Keratinocyte (primary cell): ENCODE measurements at regions not wholly inside any gene's neighbourhood (a gene's known extent, or its start where the extent isn't known, plus 50 kb on each side); places are given as distances from the start of the nearest gene placed in this dataset.

ENCODE experiments used
- DNase-seq: peaks from one replicate; pipeline ENCODE4 v3.0.0-alpha.2; 2011; ENCODE audit warnings: low read depth, missing footprints, low spot score
- FAIRE-seq: peaks from 2 replicates; lab custom pipeline; 2011; peaks lifted over from hg19 to GRCh38; lab: Jason Lieb, UNC
- H2AFZ ChIP-seq: 2 replicates; pipeline ENCODE4 v1.6.0; 2012; ENCODE audit warnings: low read length, control low read depth, inconsistent platforms; ENCODE audit not compliant: control insufficient read depth
- H3K27ac ChIP-seq: 2 replicates; pipeline ENCODE4 v1.5.1; 2011; ENCODE audit warnings: low read length; ENCODE audit not compliant: control insufficient read depth, insufficient read depth
- H3K27me3 ChIP-seq: 3 replicates; pipeline ENCODE4 v1.6.0; 2011; ENCODE audit warnings: low read length; ENCODE audit not compliant: control insufficient read depth, insufficient read depth; ENCODE audit errors: extremely low read depth
- H3K36me3 ChIP-seq, 2 experiments: 2 replicates in 1 of 2; 3 replicates in 1 of 2; pipeline ENCODE4 v1.5.1; 2011; ENCODE audit warnings: low read length in 2 of 2, mild to moderate bottlenecking in 1 of 2; ENCODE audit not compliant: control insufficient read depth in 2 of 2, insufficient read depth in 2 of 2; ENCODE audit errors: extremely low read depth in 1 of 2
- H3K4me1 ChIP-seq: 3 replicates; pipeline ENCODE4 v1.5.1; 2011; ENCODE audit warnings: low read length; ENCODE audit not compliant: control insufficient read depth, insufficient read depth; ENCODE audit errors: extremely low read depth
- H3K4me2 ChIP-seq: 3 replicates; pipeline ENCODE4 v1.6.0; 2011; ENCODE audit warnings: low read depth, low read length; ENCODE audit not compliant: control insufficient read depth, insufficient read depth; ENCODE audit errors: extremely low read depth
- H3K4me3 ChIP-seq, 3 experiments: fragments of 200-600 bp in 1 of 3; sonication (generic) in 1 of 3; 2 replicates in 2 of 3; 3 replicates in 1 of 3; pipeline ENCODE4 v1.5.1; 2011 to 2016; ENCODE audit warnings: low read length in 3 of 3, mild to moderate bottlenecking in 3 of 3, control low read depth in 2 of 3, inconsistent platforms in 1 of 3, low read depth in 1 of 3, mixed read lengths in 1 of 3, mixed run types in 1 of 3, moderate library complexity in 1 of 3; ENCODE audit not compliant: control insufficient read depth in 2 of 3, insufficient read depth in 2 of 3; ENCODE audit errors: extremely low read depth in 1 of 3
- H3K79me2 ChIP-seq: 2 replicates; pipeline ENCODE4 v1.6.0; 2012; ENCODE audit warnings: low read length; ENCODE audit not compliant: control insufficient read depth, insufficient read depth
- H3K9ac ChIP-seq: 3 replicates; pipeline ENCODE4 v1.6.0; 2011; ENCODE audit warnings: low read length; ENCODE audit not compliant: control insufficient read depth, insufficient read depth; ENCODE audit errors: extremely low read depth
- H3K9me1 ChIP-seq: 3 replicates; pipeline ENCODE4 v1.6.0; 2011; ENCODE audit warnings: low read length; ENCODE audit not compliant: control insufficient read depth, insufficient read depth; ENCODE audit errors: extremely low read depth
- H3K9me3 ChIP-seq: 2 replicates; pipeline ENCODE4 v1.5.1; 2012; ENCODE audit warnings: low read depth, low read length; ENCODE audit not compliant: control insufficient read depth
- H4K20me1 ChIP-seq: 3 replicates; pipeline ENCODE4 v1.6.0; 2011; ENCODE audit warnings: low read length; ENCODE audit not compliant: control insufficient read depth, insufficient read depth; ENCODE audit errors: extremely low read depth
- EZH2 ChIP-seq: IDR thresholded peaks from one replicate; pipeline ENCODE4 v1.6.1; 2012; ENCODE audit warnings: inconsistent platforms, mild to moderate bottlenecking, low read length, moderate library complexity
- dilution Hi-C: fragments of 300-500 bp; cut with MboI; formaldehyde crosslinking; loops from one replicate; pipeline ENCODE4 v1.7.0; 2020; ENCODE audit warnings: low sequenced_read_pairs; ENCODE audit not compliant: extremely low pct_ligation_motif_present
- TF ChIP-seq, protein P1 (sequence below), 3 experiments: IDR thresholded peaks in 1 of 3; conservative IDR thresholded peaks in 1 of 3; optimal IDR thresholded peaks in 1 of 3; 2 replicates in 2 of 3; 3 replicates in 1 of 3; pipeline versions ENCODE3 to v1.5.1; 2011; ENCODE audit warnings: low read length in 3 of 3, mild to moderate bottlenecking in 3 of 3, moderate library complexity in 2 of 3, control low read depth in 1 of 3, inconsistent platforms in 1 of 3; ENCODE audit not compliant: insufficient read depth in 2 of 3; ENCODE audit errors: extremely low read depth in 1 of 3

DNA sequence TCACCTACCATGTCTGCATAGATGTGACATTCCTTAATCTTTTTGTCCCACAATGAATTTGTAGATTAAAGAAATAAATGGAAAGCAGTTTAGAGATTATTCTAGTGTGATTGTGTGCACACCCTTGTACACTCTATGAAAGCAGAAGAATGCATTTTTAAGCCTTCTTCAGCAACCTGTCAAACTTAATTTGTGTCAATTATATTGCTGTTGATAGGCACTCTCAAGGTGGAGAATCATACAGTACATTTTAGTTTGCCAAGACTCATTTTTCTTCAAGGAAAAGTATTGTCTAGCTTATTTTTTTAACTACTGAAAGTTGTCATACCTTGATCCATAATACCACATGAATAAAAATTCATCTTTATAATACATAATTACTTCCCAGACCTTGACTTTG is 1898.9 kb downstream of the OLFM4 start:
- H3K36me3 ChIP-seq: no peaks in the 10 kb centered on the region

DNA sequence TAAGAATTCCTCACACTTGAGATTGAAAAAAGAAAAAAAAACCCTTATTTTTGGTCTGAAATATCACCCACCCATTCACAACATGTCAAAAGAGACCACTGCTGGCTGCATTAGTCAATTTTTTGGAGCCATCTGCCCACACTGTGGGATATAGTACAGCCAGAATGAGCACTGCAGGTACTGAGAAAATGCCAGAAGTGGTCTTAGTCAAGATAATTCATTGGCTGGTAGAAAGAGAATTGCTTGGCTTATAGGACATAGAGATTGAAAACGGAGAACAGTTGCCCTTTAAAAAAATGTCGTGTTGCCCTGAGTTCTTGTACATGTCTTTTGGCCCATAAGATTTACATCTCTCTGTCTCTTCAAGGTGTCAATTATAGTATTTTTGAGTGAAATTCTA is 1899.5 kb downstream of the OLFM4 start:
- Histone ChIP-seq H3K36me3 (no peaks in the 10 kb centered on the region), H4K20me1 (no peaks in the 10 kb centered on the region), H3K79me2 (no peaks in the 10 kb centered on the region), H2AFZ (no peak overlapping the region), H3K9ac (no peak overlapping the region), H3K4me1 (no peaks in the 10 kb centered on the region), H3K27ac (no peak overlapping the region), H3K9me1 (no peaks in the 10 kb centered on the region), H3K27me3 (no peaks in the 10 kb centered on the region), H3K4me3 (no peak overlapping the region), H3K4me2 (no peak overlapping the region), H3K9me3 (no peaks in the 10 kb centered on the region)
- TF ChIP-seq, protein P1, sequence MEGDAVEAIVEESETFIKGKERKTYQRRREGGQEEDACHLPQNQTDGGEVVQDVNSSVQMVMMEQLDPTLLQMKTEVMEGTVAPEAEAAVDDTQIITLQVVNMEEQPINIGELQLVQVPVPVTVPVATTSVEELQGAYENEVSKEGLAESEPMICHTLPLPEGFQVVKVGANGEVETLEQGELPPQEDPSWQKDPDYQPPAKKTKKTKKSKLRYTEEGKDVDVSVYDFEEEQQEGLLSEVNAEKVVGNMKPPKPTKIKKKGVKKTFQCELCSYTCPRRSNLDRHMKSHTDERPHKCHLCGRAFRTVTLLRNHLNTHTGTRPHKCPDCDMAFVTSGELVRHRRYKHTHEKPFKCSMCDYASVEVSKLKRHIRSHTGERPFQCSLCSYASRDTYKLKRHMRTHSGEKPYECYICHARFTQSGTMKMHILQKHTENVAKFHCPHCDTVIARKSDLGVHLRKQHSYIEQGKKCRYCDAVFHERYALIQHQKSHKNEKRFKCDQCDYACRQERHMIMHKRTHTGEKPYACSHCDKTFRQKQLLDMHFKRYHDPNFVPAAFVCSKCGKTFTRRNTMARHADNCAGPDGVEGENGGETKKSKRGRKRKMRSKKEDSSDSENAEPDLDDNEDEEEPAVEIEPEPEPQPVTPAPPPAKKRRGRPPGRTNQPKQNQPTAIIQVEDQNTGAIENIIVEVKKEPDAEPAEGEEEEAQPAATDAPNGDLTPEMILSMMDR (optimal IDR thresholded peaks at IDR 0.05 in 1 of 3, IDR thresholded peaks at IDR 0.05 in 1 of 3, conservative IDR thresholded peaks at IDR 0.05 in 1 of 3; ENCODE audit: extremely low read depth in 1 of 3, insufficient read depth in 2 of 3, low read length in 3 of 3): no peak
- no peak for TF ChIP-seq EZH2
- FAIRE-seq (no peak), DNase-seq (no peak)
- dilution Hi-C loops: no loop called here

More for the DNA sequence above, 1898.9 kb downstream of the OLFM4 start:
- Histone ChIP-seq H4K20me1 (no peaks in the 10 kb centered on the region), H3K9ac (no peak overlapping the region), H3K9me3 (no peaks in the 10 kb centered on the region), H3K4me2 (no peak overlapping the region), H2AFZ (no peak overlapping the region), H3K4me1 (no peaks in the 10 kb centered on the region), H3K79me2 (no peaks in the 10 kb centered on the region), H3K27me3 (no peaks in the 10 kb centered on the region), H3K4me3 (no peak overlapping the region), H3K9me1 (no peaks in the 10 kb centered on the region), H3K27ac (no peak overlapping the region)
- TF ChIP-seq, protein P1 (optimal IDR thresholded peaks at IDR 0.05 in 1 of 3, IDR thresholded peaks at IDR 0.05 in 1 of 3, conservative IDR thresholded peaks at IDR 0.05 in 1 of 3; ENCODE audit: extremely low read depth in 1 of 3, insufficient read depth in 2 of 3, low read length in 3 of 3): no peak
- TF ChIP-seq EZH2: no peak
- no peak for DNase-seq
- FAIRE-seq: no peak
- dilution Hi-C loops: no loop called here
